Limb (tissue), 2 donors: ENCODE measurements at regions not wholly inside any gene's neighbourhood (a gene's known extent, or its start where the extent isn't known, plus 50 kb on each side); places are given as distances from the start of the nearest gene placed in this dataset.
"Not testable (repeated sequence)": the region's sequence is repeated elsewhere in the genome, so short reads cannot be mapped to it uniquely, and the experiment has no call there.

Experiments used
- DNase-seq, 2 donors: peaks; one replicate each; pipeline ENCODE4 v3.0.0-alpha.2; 2016; ENCODE audit errors: extremely low spot score in 2 of 2

DNA sequence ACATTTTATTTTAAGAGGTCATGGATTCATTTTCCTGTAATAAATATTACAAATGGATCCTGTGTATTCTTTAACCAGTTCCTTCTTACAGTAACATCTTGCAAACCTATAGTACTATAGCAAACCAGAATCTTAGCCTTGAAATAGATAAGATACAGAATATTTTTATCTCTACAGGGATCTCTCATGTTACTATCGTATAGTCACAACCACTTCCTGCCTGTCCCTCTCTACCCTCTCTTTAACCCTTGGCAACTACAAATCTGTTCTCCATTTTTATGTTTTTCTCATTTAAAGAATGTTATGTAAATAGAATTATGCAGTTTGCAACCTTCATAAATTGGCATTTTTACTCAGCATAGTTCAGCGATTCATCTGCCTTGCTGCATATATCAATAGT, 454.0 kb downstream of the DIRAS2 start:
- no peak for DNase-seq

- no peak for DNase-seq
Observed at GRCh38 chr9:90189306-90189705, 453.3 kb downstream of the DIRAS2 start.

DNA sequence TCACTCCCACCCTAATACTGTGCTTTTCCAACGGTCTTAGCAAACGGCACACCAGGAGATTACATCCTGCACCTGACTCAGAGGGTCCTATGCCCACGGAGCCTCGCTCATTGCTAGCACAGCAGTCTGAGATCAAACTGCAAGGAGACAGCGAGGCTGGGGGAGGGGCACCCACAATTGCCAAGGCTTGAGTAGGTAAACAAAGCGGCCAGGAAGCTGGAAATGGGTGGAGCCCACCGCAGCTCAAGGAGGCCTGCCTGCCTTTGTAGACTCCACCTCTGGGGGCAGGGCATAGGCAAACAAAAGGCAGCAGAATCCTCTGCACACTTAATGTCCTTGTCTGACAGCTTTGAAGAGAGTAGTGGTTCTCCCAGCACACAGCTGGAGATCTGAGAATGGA, 450.2 kb downstream of the DIRAS2 start:
- not testable (repeated sequence) for DNase-seq

DNA sequence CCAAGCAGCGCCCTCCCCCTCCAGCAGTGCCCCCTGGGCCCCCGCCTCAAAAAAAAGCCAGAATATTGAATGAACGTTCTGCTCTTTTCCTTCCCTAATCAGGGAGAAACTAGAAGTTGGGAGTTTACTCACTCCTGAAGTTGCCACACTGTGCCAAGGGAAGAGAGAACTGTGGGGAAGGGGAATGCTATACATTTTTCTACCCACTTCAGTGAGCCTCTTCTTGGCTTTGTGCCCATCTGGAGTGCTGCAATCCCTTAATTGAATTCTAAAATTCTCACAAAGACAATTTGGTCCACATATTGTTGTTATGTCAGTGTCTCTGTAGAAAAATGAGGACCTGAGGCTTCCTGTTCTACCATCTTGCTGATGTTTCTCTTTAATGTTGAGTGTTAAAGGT, 443.7 kb downstream of the DIRAS2 start:
- no peak for DNase-seq

GRCh38 chr9:90201766-90202165, 440.9 kb downstream of the DIRAS2 start:
- DNase-seq = no peak

- no peak for DNase-seq
Observed at GRCh38 chr9:90204128-90204831, 438.3 kb downstream of the DIRAS2 start.

- not testable (repeated sequence) for DNase-seq
Observed at GRCh38 chr9:90213045-90213444, 429.6 kb downstream of the DIRAS2 start.

DNA sequence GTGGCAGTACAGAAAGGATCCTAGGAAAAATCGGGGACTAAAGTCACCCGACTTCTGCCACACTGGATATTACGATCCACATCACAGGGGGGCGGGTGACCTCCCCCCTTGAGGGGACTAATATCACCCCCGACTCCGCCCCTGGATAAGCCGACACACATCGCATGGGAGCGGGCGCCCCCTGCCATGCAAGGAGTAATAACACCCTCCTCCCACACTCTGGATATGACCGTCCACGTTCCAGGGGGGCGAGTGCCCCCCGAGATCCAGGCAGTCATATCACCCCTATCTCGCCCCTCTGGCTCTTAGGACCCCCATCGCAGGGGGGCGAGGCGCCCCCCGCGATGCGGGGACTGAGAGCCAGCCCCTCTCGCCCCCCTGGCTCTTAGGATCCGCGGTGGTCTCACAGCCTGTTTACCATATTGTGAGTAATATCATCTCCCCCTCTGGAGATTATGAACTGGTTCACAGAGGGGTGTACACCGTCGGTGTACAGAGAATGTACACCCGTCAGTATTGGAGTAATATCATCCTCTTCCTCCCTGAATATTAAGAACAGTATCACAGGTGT, 423.0 kb downstream of the DIRAS2 start:
- peak in 1 of 2 donors; percentile 31 for DNase-seq

DNA sequence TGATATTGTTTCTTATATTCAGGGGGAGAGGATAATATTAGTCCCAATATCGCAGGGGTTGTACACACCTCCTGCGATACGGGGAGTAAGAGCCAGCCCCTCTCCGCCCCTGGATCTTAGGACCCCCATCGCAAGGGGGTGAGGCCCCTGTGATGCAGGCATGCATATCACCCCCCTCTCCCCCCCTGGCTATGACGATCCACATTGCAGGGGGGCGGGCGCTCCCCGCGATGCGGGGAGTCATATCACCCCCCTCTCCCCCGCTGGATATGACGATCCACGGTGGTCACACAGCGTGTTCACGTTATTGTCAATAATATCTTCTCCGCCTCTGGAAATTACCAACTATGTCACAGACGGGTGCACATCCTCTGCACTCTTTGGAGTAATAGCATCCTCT, 420.7 kb downstream of the DIRAS2 start:
- not testable (repeated sequence) for DNase-seq

- peak; percentile 36 to 64 for DNase-seq
Observed at GRCh38 chr9:90226839-90227338, 415.7 kb downstream of the DIRAS2 start.

- DNase-seq = not testable (repeated sequence)
Observed at GRCh38 chr9:90233081-90233480, 409.5 kb downstream of the DIRAS2 start.

DNA sequence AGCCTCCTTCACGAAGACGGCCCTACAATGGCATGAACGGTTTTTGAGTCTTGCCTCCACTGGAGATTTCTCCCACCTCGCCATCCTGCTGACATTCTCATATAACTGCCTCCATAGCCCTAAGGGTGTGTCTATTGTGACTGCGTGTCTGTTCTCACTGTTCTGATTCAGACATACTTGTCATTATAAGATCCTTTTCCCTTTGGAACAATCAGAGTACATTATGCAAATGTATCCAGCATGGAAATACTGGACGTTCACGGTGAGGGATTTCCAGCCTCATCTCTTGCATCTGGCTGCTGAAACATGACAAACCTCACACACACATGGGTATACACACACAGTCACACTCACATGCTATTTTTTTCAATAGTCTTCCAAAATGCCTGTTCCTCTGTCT, 402.1 kb downstream of the DIRAS2 start:
- no peak for DNase-seq

DNA sequence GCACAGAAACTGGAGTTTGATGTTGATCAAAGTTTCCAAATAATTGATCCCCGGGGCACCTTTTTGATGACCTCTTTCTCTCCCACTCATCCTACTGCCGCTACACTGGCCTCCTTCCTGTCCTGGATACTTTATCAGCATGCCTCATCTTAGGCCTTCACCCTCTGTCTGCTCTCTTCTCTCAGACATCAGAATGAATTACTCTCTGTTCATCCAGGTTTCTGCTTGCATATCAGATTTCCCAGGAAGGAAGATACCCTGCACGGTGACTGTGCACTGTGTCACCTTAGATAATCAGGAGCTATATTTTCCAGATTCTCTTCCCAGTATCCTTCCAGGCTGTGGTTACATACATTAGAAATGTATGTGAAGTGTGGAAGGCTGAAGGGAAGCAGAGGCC, 397.0 kb downstream of the DIRAS2 start:
- no peak for DNase-seq

DNA sequence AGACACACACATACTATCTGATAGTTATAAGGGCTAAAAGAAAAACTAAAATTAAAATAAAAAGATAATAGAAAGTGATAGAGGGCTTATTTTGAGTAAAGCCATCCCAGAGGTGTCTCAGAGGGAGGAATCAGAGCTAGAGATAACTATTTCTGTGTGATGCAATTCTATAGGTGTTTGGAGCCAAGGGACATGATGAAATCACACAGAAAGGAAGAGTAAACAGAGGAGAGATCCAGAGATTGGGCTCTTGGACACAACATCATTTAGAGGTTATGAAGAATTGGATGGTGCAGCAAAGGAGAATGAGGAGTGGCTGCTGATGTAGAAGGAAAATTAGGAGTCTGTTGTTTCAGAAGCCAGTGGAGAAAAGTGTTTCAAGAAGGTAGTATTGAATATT, 393.5 kb downstream of the DIRAS2 start:
- DNase-seq = no peak

- no peak for DNase-seq
Observed at GRCh38 chr9:90251316-90251715, 391.3 kb downstream of the DIRAS2 start.

DNA sequence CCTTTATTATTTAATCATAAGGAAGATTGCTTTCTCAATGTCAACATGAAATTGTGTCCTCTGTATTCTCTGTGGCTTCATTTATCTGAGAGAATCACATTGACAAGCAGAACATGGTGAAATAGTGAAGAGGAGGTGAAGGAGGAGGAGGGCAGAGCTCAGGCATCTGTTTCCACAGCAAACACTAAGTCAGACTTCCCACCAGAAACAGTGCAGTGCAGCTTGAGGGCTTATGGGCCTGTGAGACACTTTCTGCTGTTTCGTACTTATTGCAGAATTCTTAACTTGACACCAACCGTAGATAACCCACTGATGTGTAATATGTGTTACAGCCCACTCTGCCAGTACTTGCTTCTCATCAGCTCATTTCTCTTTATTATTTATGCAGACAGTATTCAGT, 386.3 kb downstream of the DIRAS2 start:
- no peak for DNase-seq

GRCh38 chr9:90259311-90260246, 383.0 kb downstream of the DIRAS2 start:
- DNase-seq = no peak

- no peak for DNase-seq
Observed at GRCh38 chr9:90261698-90262097, 380.9 kb downstream of the DIRAS2 start.

- no peak for DNase-seq
Observed at GRCh38 chr9:90268613-90269012, 374.0 kb downstream of the DIRAS2 start.

DNA sequence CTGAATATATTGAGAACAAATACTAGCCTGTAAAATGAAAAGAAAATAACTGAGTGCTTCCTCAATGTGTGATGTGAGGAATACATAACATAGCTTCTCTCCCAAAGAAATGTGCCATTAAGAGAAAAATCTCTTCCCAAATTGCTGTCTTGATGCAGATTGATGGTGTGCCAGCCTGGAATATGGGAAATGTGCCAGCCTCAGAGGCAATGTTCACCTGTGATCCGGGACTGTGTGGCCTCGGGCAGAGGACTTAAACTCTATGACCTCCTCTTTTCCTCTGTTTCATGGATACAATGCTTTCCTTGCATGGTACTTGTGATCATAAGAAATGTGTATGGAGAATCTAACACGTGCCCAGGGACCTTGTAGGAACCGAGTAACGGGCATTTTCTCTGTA, 370.9 kb downstream of the DIRAS2 start:
- no peak for DNase-seq

DNA sequence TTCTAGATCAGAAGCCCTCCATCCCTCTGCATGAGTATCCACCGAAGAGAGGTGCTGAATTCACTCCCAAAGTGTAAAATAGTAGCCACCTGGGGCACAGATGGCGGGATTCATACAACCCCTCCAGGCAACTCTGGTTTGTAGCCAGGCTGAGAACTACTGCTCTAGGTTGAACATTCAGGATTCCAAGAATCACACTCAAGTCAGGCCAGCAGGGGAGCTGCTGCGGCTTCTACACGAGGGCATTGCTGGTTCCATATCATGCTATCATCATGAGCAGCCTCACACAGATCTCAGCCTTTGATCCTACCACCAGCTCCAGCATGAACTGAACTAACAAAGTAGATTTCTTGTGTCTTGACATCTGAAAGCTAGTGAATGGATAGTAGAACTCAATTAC, 367.9 kb downstream of the DIRAS2 start:
- DNase-seq = no peak

DNA sequence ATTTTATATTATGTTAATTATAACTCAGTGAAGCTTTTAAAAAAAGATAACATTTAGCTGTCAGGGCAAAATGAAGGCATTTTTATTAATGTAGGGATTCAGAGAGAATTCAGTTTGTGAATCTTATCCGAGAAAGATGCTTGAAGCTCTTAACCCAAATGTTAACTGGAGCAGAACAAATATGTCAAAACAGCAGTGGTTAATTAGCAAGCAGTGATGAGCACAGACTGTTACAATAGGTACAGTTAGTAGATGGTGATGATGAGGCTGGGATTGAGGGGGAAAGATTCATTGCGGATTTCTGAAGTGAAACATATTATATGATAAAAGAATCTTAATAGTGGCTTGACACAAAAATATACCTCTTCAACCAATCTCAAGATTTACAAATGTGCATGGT, 356.7 kb downstream of the DIRAS2 start:
- no peak for DNase-seq
